ENCODE measurements at regions not wholly inside any gene's neighbourhood (a gene's known extent, or its start where the extent isn't known, plus 50 kb on each side); places are given as distances from the start of the nearest gene placed in this dataset.
"Not testable (repeated sequence)": the region's sequence is repeated elsewhere in the genome, so short reads cannot be mapped to it uniquely, and the experiment has no call there.

GRCh38 chr2:14099101-14099500 is 533.4 kb upstream of the LRATD1 start:
- H3K27ac Mint-ChIP-seq; H3K27me3 Mint-ChIP-seq (ENCODE audit: low read depth); H3K9me3 Mint-ChIP-seq; H3K4me1 Mint-ChIP-seq (ENCODE audit: low read depth); H3K4me3 Mint-ChIP-seq; H3K36me3 Mint-ChIP-seq (ENCODE audit: low read depth): not testable (repeated sequence)

- H3K27me3 Mint-ChIP-seq (ENCODE audit: low read depth) = no peaks in the 10 kb centered on the region
- H3K27ac Mint-ChIP-seq = no peak overlapping the region
- H3K9me3 Mint-ChIP-seq = peaks cover 5% of the 10 kb centered on the region
- H3K36me3 Mint-ChIP-seq (ENCODE audit: low read depth) = no peaks in the 10 kb centered on the region
- H3K4me1 Mint-ChIP-seq (ENCODE audit: low read depth) = no peaks in the 10 kb centered on the region
- no peak overlapping the region for H3K4me3 Mint-ChIP-seq
Measured at GRCh38 chr2:14114275-14114674, 518.2 kb upstream of the LRATD1 start.

DNA sequence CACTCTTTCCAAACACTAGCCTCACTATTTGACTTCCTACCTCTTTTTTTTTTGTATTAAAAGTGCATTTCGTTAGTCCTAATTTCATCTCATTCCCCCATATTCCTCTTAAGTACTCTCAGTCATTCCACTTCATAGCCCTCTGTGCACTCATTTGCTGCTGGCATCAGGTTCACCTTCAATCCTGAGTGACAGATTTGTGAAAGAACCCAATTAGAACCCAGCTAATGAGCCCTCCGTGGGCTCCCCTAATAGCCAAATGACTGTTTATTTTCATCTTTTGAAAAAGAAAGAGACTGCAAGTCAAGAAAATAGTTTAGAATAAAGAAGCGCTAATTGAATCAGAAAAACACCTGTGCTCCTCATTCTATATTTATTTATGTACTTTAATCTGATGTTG is 512.1 kb upstream of the LRATD1 start:
- H3K9me3 Mint-ChIP-seq = peaks cover 5% of the 10 kb centered on the region
- no peak overlapping the region for H3K4me3 Mint-ChIP-seq
- no peaks in the 10 kb centered on the region for H3K27me3 Mint-ChIP-seq (ENCODE audit: low read depth)
- H3K27ac Mint-ChIP-seq = no peak overlapping the region
- H3K4me1 Mint-ChIP-seq (ENCODE audit: low read depth) = no peaks in the 10 kb centered on the region
- no peaks in the 10 kb centered on the region for H3K36me3 Mint-ChIP-seq (ENCODE audit: low read depth)

DNA sequence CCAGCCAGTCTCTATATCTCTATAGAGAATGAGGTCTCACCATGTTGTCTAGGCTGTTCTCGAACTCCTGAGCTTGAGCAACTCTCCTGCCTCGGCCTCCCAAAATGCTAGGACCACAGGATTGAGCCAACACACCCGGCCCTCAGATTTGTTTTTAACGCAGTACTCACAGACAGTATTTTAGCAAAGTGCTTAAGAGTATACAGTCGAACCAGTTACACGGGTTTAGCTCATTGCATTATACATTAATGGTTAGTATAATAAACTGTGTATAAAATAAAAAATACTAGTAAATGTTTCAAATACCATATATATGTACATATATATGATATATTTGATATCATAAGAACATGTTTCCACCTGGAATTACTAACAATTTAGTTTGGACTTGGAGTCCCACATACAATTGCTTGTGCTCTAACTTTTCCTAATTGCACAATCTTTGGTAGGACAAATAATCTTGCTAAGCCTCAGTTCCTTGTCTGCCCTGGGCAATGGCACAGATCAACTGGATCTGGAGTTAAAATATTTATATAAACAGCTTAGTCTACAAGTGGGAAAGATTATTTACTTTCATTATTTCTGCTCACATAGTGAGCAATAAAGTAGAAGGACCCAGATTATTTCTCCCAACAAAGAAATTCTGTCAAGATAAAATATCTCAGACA is 508.9 kb upstream of the LRATD1 start:
- Mint-ChIP-seq H3K27me3 (ENCODE audit: low read depth) (no peaks in the 10 kb centered on the region), H3K4me3 (no peak overlapping the region), H3K4me1 (ENCODE audit: low read depth) (no peaks in the 10 kb centered on the region), H3K27ac (no peak overlapping the region), H3K36me3 (ENCODE audit: low read depth) (no peaks in the 10 kb centered on the region), H3K9me3 (peaks cover 9% of the 10 kb centered on the region)

DNA sequence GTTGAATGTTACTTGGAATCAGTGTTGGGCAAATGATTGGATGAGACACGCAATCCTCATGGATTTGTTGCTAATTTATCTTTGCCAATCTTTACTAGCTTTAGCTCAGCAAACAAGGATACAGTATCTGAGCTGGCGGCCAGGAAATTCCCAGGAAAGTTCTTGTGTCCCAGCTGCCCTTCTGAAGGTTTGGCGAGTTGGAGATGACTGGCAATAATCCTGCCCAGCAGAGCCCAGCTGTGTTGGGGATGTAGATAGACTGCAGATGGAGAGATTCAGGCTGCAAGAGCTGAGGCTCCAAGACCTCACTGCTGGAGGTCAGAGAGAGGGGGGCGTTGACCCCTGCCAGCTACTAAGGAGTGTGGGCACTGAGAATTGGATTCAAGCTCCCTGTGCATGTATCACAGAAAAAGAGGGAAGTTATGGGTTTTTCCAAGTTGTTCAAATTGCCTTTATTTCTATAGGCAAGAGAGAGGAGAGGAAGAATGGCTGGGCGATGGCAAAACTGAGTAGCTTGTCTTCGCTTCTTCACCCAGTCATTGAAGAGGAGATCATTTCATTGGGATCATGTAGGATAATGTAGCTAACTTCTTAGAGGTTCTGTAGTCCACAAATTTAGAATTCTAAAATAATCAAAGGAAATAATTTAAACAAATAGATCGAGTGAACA is 506.8 kb upstream of the LRATD1 start:
- Mint-ChIP-seq H3K4me1 (ENCODE audit: low read depth) (no peaks in the 10 kb centered on the region), H3K4me3 (no peak overlapping the region), H3K9me3 (peaks cover 9% of the 10 kb centered on the region), H3K36me3 (ENCODE audit: low read depth) (no peaks in the 10 kb centered on the region), H3K27ac (no peak overlapping the region), H3K27me3 (ENCODE audit: low read depth) (no peaks in the 10 kb centered on the region)

GRCh38 chr2:14126846-14127245 is 505.7 kb upstream of the LRATD1 start:
- no peaks in the 10 kb centered on the region for H3K36me3 Mint-ChIP-seq (ENCODE audit: low read depth)
- no peaks in the 10 kb centered on the region for H3K4me1 Mint-ChIP-seq (ENCODE audit: low read depth)
- H3K27me3 Mint-ChIP-seq (ENCODE audit: low read depth) = no peaks in the 10 kb centered on the region
- H3K4me3 Mint-ChIP-seq = no peak overlapping the region
- peaks cover 7% of the 10 kb centered on the region for H3K9me3 Mint-ChIP-seq
- H3K27ac Mint-ChIP-seq = no peak overlapping the region

DNA sequence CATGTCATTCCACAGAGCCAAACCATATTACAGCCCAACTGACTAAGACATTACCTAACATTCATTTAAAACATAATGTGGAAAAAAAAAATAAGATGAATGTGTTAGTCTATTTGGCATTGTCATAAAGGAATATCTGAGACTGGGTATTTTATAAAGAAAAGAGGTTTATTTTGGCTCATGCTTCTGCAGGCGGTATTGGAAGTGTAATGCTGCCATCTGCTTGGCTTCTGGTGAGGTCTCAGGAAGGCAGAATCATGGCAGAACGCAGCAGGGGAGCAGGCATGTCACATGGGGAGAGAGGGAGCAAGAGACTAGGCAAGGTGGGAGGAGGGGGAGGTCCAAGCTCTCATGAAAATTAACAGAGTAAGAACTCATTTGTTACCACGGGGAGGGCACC is 504.8 kb upstream of the LRATD1 start:
- Mint-ChIP-seq H3K36me3 (ENCODE audit: low read depth) (no peaks in the 10 kb centered on the region), H3K27me3 (ENCODE audit: low read depth) (no peaks in the 10 kb centered on the region), H3K9me3 (peaks cover 5% of the 10 kb centered on the region), H3K4me3 (no peak overlapping the region), H3K4me1 (ENCODE audit: low read depth) (no peaks in the 10 kb centered on the region), H3K27ac (no peak overlapping the region)

DNA sequence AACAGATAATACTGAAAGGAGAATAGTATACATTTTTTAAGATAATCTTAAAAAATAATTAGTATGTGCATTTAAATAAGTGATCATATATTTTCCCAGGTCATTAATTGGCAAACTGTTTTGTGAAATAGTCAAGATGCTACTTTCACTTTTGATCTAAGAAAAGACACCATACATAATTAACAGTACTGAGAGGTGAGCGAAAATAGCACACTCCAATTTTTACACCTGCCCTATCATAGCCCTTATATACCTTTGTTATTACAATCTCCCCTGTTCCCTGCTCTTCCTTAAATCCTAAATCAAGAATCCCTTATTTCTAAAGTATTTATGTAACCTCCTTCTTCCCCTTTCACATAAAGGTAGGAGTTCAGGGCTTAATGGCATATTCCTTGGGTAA is 500.1 kb upstream of the LRATD1 start:
- Mint-ChIP-seq H3K27me3 (ENCODE audit: low read depth) (no peaks in the 10 kb centered on the region), H3K36me3 (ENCODE audit: low read depth) (no peaks in the 10 kb centered on the region), H3K27ac (no peak overlapping the region), H3K4me1 (ENCODE audit: low read depth) (no peaks in the 10 kb centered on the region), H3K9me3 (peaks cover 14% of the 10 kb centered on the region), H3K4me3 (no peak overlapping the region)

DNA sequence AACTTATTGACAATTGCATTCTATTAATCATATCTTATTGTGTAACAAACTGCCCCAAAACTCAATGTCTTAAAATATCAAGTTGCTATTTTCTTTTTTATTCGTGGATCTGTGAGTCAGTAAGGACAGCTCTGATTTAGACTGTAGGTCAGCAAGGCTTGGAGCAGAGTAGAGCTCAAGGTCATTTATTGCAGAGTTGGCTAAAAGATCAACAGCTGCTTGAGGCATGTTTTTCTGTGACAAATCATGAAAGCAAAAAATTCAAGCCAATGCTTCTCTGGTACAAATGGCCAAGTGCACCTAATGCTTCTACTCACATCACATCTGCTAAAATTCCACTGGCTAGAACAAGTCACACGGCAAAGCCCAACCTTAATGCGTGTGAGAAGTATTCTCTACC is 497.7 kb upstream of the LRATD1 start:
- no peak overlapping the region for H3K4me3 Mint-ChIP-seq
- no peaks in the 10 kb centered on the region for H3K4me1 Mint-ChIP-seq (ENCODE audit: low read depth)
- no peak overlapping the region for H3K27ac Mint-ChIP-seq
- H3K27me3 Mint-ChIP-seq (ENCODE audit: low read depth) = no peaks in the 10 kb centered on the region
- no peaks in the 10 kb centered on the region for H3K36me3 Mint-ChIP-seq (ENCODE audit: low read depth)
- peaks cover 14% of the 10 kb centered on the region for H3K9me3 Mint-ChIP-seq

- Mint-ChIP-seq H3K27ac (no peak overlapping the region), H3K9me3 (peaks cover 14% of the 10 kb centered on the region), H3K27me3 (ENCODE audit: low read depth) (no peaks in the 10 kb centered on the region), H3K4me1 (ENCODE audit: low read depth) (no peaks in the 10 kb centered on the region), H3K4me3 (no peak overlapping the region), H3K36me3 (ENCODE audit: low read depth) (no peaks in the 10 kb centered on the region)
Measured at GRCh38 chr2:14136030-14136429, 496.5 kb upstream of the LRATD1 start.

DNA sequence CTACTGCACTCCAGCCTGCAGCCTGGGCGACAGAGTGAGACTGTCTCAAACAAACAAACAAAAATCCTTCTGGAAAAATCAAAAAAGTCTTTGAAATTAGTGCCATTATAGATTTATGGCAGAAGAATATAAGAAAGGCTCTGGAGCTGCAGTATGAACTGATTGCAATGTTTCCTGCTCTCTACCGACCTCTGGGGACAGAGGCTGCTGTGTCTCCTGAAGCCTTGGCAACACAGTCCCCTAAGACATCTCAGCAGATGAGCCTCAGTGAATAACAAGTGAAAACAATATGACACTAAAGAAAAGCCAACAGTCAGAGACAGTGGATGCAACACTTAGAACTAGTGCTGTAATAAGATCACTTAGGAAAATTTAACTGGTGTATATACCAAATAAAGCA is 494.9 kb upstream of the LRATD1 start:
- Mint-ChIP-seq H3K36me3 (ENCODE audit: low read depth) (no peaks in the 10 kb centered on the region), H3K4me3 (no peak overlapping the region), H3K27me3 (ENCODE audit: low read depth) (no peaks in the 10 kb centered on the region), H3K27ac (no peak overlapping the region), H3K9me3 (peaks cover 14% of the 10 kb centered on the region), H3K4me1 (ENCODE audit: low read depth) (no peaks in the 10 kb centered on the region)

GRCh38 chr2:14140009-14140550 is 492.4 kb upstream of the LRATD1 start:
- no peaks in the 10 kb centered on the region for H3K27me3 Mint-ChIP-seq (ENCODE audit: low read depth)
- peaks cover 16% of the 10 kb centered on the region for H3K9me3 Mint-ChIP-seq
- H3K36me3 Mint-ChIP-seq (ENCODE audit: low read depth) = no peaks in the 10 kb centered on the region
- no peak overlapping the region for H3K4me3 Mint-ChIP-seq
- no peaks in the 10 kb centered on the region for H3K4me1 Mint-ChIP-seq (ENCODE audit: low read depth)
- H3K27ac Mint-ChIP-seq = no peak overlapping the region

GRCh38 chr2:14143435-14143834 is 489.1 kb upstream of the LRATD1 start:
- H3K4me1 Mint-ChIP-seq (ENCODE audit: low read depth) = no peaks in the 10 kb centered on the region

DNA sequence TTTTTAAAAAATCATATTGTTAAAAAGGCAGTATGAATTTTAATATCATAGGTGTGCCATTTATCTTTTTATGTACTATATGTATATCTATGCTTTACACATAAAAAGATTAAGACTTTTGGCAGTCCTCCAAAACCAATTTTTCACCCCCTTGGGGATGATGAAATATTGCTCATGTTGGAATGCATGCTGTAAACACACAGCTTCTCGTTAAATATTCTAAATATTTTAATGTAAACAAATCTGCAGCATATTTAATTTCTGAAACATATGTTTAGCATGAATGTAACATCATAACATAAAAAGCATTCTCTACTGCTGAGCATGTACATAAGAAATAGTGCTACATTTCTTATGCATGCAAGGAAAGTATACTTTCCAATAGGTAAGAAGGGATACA is 484.3 kb upstream of the LRATD1 start:
- H3K4me1 Mint-ChIP-seq (ENCODE audit: low read depth) = no peaks in the 10 kb centered on the region

More at GRCh38 chr2:14143435-14143834, 489.1 kb upstream of the LRATD1 start:
- Mint-ChIP-seq H3K4me3 (no peak overlapping the region), H3K9me3 (peaks cover 5% of the 10 kb centered on the region), H3K27me3 (ENCODE audit: low read depth) (no peaks in the 10 kb centered on the region), H3K36me3 (ENCODE audit: low read depth) (no peaks in the 10 kb centered on the region), H3K27ac (no peak overlapping the region)

DNA sequence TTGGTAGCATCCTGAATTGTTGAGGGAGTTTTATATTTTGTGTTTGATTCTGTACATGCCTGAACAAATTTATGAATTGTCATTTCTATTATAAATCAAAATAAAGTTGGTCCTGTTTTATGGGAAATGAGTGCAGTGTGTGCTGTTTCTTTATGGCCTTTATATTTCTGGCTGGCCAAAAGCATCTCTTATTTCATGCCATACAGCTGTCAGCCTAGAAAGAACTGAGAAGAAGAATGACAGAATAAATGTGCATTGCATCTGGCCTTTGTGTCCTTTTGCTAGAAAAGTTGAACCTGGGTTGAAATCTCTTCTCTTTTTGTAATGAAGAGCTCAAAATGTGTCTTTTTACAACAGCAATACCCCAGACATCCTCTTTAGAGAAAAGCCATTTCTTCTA is 474.7 kb upstream of the LRATD1 start:
- Mint-ChIP-seq H3K27ac (no peak overlapping the region), H3K36me3 (ENCODE audit: low read depth) (no peaks in the 10 kb centered on the region), H3K4me3 (no peak overlapping the region), H3K4me1 (ENCODE audit: low read depth) (no peaks in the 10 kb centered on the region), H3K9me3 (peaks cover 5% of the 10 kb centered on the region), H3K27me3 (ENCODE audit: low read depth) (no peaks in the 10 kb centered on the region)

More for the DNA sequence above, 484.3 kb upstream of the LRATD1 start:
- H3K27me3 Mint-ChIP-seq (ENCODE audit: low read depth) = no peaks in the 10 kb centered on the region
- no peak overlapping the region for H3K27ac Mint-ChIP-seq
- peaks cover 5% of the 10 kb centered on the region for H3K9me3 Mint-ChIP-seq
- H3K36me3 Mint-ChIP-seq (ENCODE audit: low read depth) = no peaks in the 10 kb centered on the region
- no peak overlapping the region for H3K4me3 Mint-ChIP-seq

Data from T-helper 1 cell treated with Interleukin-12 subunit alpha and Interleukin-12 subunit beta and Interleukin-4 antibody, amounts not matched to agents 30 μg/mL and 1 μg/mL, for 36 hours (primary cell).